DMS53 treated with DMSO at 0.1 percent for 48 hours (cell line): ENCODE measurements at regions not wholly inside any gene's neighbourhood (a gene's known extent, or its start where the extent isn't known, plus 50 kb on each side); places are given as distances from the start of the nearest gene placed in this dataset.
"Not testable (repeated sequence)": the region's sequence is repeated elsewhere in the genome, so short reads cannot be mapped to it uniquely, and the experiment has no call there.

Experiments
- DNase-seq: peaks from one replicate; lab custom pipeline; 2025; ENCODE audit not compliant: unreplicated experiment; lab: John Stamatoyannopoulos, UW

- DNase-seq = no peak
Observed at GRCh38 chr5:42950116-42950455, 90.0 kb downstream of the ANXA2R start.

DNA sequence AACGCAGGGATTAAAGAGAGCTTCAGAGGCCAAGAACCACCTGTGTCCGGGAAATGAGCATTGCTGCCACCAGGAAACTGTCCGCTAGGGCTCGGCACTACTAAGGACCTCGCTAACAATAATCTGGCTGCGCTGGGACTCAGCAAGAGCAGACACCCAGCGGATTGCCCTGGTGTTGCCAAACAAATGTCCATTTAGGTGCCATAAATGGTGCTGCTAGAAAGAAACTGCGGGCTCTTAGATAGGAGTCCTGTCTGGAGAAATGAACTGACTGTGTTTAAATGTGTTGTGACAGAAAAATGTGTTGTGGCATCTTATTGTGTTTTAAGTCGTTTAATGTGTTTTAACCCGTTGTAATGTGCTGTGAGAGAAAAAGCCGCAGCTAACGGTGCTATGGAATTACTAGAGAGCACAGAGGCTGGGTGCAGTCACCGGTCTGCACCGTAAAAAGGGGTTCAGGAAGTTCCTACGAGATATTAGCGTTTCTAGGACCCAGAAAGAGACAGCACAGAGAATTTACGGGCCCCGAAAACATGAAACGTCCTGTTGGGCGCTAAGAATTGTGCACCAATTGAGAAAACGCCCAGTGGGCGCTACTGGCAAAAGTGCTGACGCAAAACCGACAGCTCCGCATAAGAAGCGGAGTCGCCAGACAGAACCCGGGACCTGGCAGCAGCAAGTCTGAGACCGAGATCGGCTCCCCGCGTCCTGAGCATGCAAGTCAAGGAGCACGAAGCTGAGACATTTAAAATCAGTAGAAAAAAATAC lies 90.6 kb downstream of the ANXA2R start:
- DNase-seq = peak; percentile 73

- no peak for DNase-seq
Observed at GRCh38 chr5:42948961-42949347, 91.2 kb downstream of the ANXA2R start.

GRCh38 chr5:42944989-42945388 lies 95.1 kb downstream of the ANXA2R start:
- no peak for DNase-seq

GRCh38 chr5:42943931-42944631 lies 96.0 kb downstream of the ANXA2R start:
- DNase-seq = no peak

- DNase-seq = peak; percentile 30
Observed at GRCh38 chr5:42940853-42941252, 99.3 kb downstream of the ANXA2R start.

DNA sequence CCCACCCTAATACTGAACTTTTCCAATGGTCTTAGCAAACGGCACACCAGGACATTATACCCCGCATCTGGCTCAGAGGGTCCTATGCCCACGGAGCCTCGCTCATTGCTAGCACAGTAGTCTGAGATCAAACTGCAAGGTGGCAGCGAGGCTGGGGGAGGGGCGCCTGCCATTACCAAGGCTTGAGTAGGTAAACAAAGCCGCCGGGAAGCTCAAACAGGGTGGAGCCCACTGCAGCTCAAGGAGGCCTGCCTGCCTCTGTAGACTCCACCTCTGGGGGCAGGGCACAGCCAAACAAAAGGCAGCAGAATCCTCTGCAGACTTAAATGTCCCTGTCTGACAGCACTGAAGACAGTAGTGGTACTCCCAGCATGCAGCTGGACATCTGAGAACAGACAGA lies 108.1 kb downstream of the ANXA2R start:
- not testable (repeated sequence) for DNase-seq

DNA sequence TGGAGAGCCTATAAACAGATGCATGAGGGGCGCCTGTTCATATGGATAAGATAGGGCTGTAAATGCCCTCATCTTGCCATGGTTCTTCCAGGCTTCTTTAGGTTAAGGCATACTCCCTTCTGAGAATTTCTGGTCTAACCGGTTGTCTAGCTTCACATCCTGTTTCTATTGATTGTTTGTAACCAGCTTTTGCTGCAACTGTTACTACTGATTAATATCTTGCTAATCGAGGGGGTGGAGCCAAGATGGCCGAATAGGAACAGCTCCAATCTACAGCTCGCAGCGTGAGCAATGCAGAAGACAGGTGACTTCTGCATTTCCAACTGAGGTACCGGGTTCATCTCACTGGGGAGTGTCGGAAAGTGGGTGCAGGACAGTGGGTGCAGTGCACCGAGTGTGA lies 108.7 kb downstream of the ANXA2R start:
- not testable (repeated sequence) for DNase-seq

- no peak for DNase-seq
Observed at GRCh38 chr5:42930934-42931333, 109.2 kb downstream of the ANXA2R start.

DNA sequence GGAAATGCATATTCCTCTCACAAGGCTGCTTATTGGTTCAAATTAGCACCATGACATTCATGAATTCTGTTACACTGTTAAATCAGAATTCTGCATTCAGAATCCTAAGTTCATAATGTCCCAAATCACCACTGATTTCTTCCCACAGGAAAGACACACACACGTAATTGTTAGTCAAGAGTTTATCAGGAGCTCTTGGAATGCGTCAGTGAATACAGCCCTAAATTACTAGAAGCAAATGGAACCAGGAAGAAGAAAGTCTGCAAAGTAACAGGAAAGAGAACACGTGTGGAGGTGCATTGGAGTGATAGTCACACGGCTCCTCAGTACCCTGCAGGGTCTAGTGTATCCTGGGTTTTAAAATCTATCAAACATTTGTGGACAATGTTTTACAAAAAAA lies 110.2 kb downstream of the ANXA2R start:
- no peak for DNase-seq

DNA sequence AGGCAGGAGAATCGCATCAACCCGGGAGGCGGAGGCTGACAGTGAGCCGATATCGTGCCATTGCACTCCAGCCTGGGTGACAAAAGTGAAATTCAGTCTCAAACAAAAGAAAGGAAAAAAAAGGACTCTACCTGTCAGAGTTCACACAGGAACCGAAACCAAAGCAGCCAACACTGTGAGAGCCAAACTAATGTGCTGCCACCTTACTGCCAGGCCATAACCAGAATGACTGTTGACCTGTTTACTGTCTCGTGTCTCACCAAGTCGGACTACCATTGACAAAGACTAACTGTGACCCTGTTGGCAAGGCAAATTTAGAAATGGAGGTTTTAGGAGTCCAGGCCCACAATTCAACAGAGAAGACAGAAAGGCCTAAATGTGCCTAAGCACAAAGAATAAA lies 112.4 kb downstream of the ANXA2R start:
- DNase-seq = no peak

GRCh38 chr5:42924686-42925085 lies 113.0 kb upstream of the SELENOP start:
- no peak for DNase-seq

GRCh38 chr5:42924226-42924625 lies 112.5 kb upstream of the SELENOP start:
- DNase-seq = no peak

DNA sequence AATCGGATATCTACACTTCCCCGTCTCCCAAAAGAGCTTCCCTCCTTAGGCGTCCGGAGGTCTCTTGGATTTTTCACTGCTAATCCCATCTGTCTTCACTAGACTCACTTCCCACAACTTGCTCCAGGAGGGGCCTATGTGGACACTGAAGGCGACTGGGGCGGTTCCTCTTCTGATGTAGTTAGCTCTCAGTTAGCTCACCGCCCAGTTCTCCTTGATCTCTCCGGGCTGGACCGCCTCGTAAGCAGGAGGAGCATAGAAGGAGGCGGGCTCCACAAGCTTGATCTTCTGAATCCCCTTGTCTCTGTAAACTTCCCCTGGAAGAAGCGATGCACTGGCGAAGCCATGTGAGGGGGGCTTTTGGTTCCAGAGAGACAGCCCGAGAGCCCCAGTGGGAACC lies 112.0 kb upstream of the SELENOP start:
- no peak for DNase-seq

DNA sequence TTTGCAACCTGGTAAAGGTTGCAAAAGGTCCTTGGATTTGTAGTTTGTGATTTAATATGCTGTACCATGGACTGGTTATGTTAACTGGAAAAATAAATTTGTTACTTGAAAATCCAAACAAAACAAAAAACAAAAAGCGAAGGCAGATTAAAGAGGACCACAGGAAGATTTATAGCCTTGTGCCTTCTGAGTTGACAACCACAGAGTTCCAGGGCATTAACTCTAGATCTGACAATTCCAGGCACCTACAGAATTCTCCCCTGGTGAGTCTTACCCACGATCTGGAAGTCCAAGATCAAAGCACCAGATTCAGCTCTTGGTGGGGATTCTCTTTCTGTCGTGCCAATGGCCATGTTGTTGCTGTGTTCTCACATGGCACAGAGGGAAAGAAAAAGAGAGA lies 107.9 kb upstream of the SELENOP start:
- no peak for DNase-seq

- DNase-seq = no peak
Observed at GRCh38 chr5:42915306-42915866, 103.7 kb upstream of the SELENOP start.

DNA sequence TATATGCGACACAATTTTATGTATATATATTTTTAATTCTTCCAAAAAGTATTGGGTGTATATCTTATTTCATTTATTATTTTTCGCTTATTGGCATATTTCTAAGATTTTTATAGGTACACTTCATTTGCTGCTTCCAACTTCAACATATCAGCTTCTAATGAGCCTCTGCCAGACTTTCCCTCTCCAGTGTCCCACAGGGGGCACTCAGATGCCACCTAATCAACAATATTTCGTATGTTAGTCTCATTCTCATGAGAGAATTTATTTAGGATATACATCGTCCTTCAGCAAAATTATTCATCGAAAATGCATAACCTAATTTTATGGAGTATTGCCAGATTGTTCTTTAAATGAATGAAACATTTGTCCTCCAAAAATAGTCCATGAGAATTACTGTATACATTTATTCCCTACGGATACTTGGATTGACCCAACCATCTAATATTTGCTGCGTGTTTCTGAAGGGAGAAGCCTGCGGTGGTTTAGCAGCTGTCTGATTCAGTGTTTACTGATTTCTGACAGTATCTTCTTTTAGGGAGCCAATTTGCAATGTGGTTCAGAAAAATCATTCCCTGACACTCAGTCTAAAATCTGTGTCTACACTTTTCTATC lies 100.6 kb upstream of the SELENOP start:
- DNase-seq = peak; percentile 28

- peak; percentile 78 for DNase-seq
Observed at GRCh38 chr5:42908509-42909488, 97.1 kb upstream of the SELENOP start.

- DNase-seq = no peak
Observed at GRCh38 chr5:42908086-42908485, 96.4 kb upstream of the SELENOP start.

DNA sequence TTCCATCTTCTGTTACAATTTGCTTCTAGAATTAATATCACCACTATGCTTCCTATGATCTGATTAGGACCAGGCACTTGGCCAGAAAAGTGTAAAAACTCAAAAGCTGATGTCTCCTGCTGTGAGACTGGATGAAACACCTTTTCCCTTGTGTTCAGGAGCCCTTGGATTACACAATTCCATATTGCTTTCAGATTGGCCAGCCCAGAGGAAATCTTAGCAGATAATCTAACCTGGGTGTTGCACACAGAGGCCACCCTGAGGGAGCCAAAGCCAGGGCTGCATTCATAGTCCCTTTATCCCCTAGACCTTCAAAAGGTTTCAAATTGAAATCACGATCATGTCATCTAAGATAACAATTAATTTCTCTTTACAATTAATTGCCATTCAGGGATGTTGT lies 94.1 kb upstream of the SELENOP start:
- no peak for DNase-seq

GRCh38 chr5:42900734-42901133 lies 89.0 kb upstream of the SELENOP start:
- DNase-seq = no peak
